ENCODE measurements at regions not wholly inside any gene's neighbourhood (a gene's known extent, or its start where the extent isn't known, plus 50 kb on each side); places are given as distances from the start of the nearest gene placed in this dataset.

GRCh38 chr3:30131191-30131590 is 475.2 kb upstream of the TGFBR2 start:
- TF ChIP-seq POLR2A (IDR thresholded peaks at IDR 0.05), result no peak
- TF ChIP-seq EP300 (IDR thresholded peaks at IDR 0.05), result no peak
- no peak for TF ChIP-seq CTCF (IDR thresholded peaks at IDR 0.05)
